ENCODE measurements at regions not wholly inside any gene's neighbourhood (a gene's known extent, or its start where the extent isn't known, plus 50 kb on each side); places are given as distances from the start of the nearest gene placed in this dataset.
"Not testable (repeated sequence)": the region's sequence is repeated elsewhere in the genome, so short reads cannot be mapped to it uniquely, and the experiment has no call there.

- TF ChIP-seq CTCF, POLR2A (IDR thresholded peaks at IDR 0.05): not testable (repeated sequence)
These were observed 158.0 kb downstream of the MREG start for GRCh38 chr2:215855308-215855707.
